GM18508 (cell line): ENCODE measurements at regions not wholly inside any gene's neighbourhood (a gene's known extent, or its start where the extent isn't known, plus 50 kb on each side); places are given as distances from the start of the nearest gene placed in this dataset.

ENCODE experiments used
- ATAC-seq: cut with Tn5 transposase; IDR thresholded peaks from one replicate; pipeline ENCODE4 v1.9.1; 2021; ENCODE audit warnings: moderate number of reproducible peaks; ENCODE audit not compliant: insufficient read depth, unreplicated experiment

- ATAC-seq, result no peak
Measured at GRCh38 chr4:3851211-3851610, 85.0 kb downstream of the ADRA2C start.

GRCh38 chr4:3851881-3852280 lies 85.7 kb downstream of the ADRA2C start:
- ATAC-seq, result no peak

- ATAC-seq, result no peak
Measured at GRCh38 chr4:3852309-3852708, 86.1 kb downstream of the ADRA2C start.

- no peak for ATAC-seq
Measured at GRCh38 chr4:3852711-3853110, 86.5 kb downstream of the ADRA2C start.

- ATAC-seq, result no peak
Measured at GRCh38 chr4:3853388-3854035, 87.3 kb downstream of the ADRA2C start.

GRCh38 chr4:3854661-3855060 lies 88.5 kb downstream of the ADRA2C start:
- no peak for ATAC-seq

- no peak for ATAC-seq
Measured at GRCh38 chr4:3855646-3856045, 89.5 kb downstream of the ADRA2C start.

- ATAC-seq, result no peak
Measured at GRCh38 chr4:3856604-3857204, 90.5 kb downstream of the ADRA2C start.

GRCh38 chr4:3857269-3857926 lies 91.2 kb downstream of the ADRA2C start:
- ATAC-seq, result no peak

GRCh38 chr4:3858046-3858730 lies 92.0 kb downstream of the ADRA2C start:
- ATAC-seq, result no peak

GRCh38 chr4:3858765-3859388 lies 92.7 kb downstream of the ADRA2C start:
- no peak for ATAC-seq

GRCh38 chr4:3859571-3859970 lies 93.4 kb downstream of the ADRA2C start:
- ATAC-seq, result no peak

GRCh38 chr4:3860061-3860912 lies 94.1 kb downstream of the ADRA2C start:
- ATAC-seq, result no peak

GRCh38 chr4:3860913-3861636 lies 94.9 kb downstream of the ADRA2C start:
- no peak for ATAC-seq

GRCh38 chr4:3861720-3862639 lies 95.8 kb downstream of the ADRA2C start:
- ATAC-seq, result no peak

GRCh38 chr4:3862640-3863420 lies 96.6 kb downstream of the ADRA2C start:
- no peak for ATAC-seq
